ENCODE measurements at regions not wholly inside any gene's neighbourhood (a gene's known extent, or its start where the extent isn't known, plus 50 kb on each side); places are given as distances from the start of the nearest gene placed in this dataset.

DNA sequence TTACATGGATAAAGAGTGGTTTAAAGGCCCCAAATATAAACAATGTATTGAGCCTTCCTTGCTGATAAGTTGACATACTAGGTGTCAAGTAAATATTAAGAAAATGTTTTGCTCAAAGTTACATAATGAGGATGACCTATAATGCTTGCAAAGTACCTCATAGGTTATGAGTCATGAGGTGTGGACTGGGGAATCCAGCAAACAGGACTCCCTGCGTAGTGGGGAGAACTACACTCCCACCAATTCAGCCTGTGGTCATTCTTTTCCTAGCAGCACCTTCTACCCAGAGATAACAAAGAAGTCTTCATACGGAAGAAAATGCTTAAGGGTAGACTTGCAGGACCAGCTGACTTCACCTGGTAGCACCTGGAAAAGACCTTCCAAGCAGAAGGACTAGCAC, 418.9 kb upstream of the CPEB2 start:
- no peak overlapping the region for H2AFZ ChIP-seq (ENCODE audit: low read depth, low read length)
- no peak overlapping the region for H3K4me3 ChIP-seq (ENCODE audit: low read length)
- H3K9me3 ChIP-seq (ENCODE audit: low read length) = no peaks in the 10 kb centered on the region
- H3K36me3 ChIP-seq (ENCODE audit: insufficient read depth, low read length) = no peaks in the 10 kb centered on the region
- H3K27me3 ChIP-seq (ENCODE audit: insufficient read depth, low read length) = no peaks in the 10 kb centered on the region
- H3K4me1 ChIP-seq (ENCODE audit: insufficient read depth, low read length) = no peaks in the 10 kb centered on the region

DNA sequence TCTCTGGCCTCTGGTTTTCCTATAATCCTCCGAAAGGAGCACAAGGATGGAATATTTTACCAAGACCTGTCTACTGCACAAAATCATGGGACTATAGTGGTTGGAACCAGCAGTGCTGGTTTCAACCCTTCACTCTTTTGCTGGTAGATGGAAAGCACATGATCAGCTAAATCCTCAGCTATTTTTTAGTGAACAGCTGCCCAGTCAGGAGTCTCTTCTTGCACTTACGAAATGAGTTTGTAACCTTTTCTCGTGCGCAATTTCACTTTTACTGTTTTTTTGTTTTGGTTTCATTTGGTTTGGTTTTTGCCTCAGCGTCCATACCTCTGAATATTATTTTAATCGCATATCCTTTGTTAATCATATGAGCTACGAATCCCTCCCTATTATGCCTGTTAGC, 418.5 kb upstream of the CPEB2 start:
- H3K4me1 ChIP-seq (ENCODE audit: insufficient read depth, low read length) = no peaks in the 10 kb centered on the region

DNA sequence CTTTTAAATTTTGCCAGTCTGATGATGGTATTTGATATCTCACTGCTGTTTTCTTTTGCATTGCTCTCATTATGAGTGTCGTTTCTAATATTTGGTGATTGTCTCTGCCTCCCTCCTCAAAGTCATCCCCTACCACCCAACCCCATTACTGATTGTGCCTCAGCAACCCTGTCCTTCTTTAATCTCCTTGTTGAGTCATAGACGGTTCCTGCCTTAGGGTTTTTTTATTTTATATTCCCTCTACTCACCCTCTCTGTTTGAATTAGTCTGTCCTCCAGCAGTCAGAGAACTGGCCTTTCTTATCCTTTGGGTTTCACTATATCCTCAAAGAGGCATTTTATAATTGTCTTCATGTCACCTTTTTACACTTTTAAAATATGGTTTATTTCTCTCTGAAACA, 409.3 kb upstream of the CPEB2 start:
- Histone ChIP-seq H3K9me3 (ENCODE audit: low read length) (no peaks in the 10 kb centered on the region), H2AFZ (ENCODE audit: low read depth, low read length) (no peak overlapping the region), H3K4me1 (ENCODE audit: insufficient read depth, low read length) (no peaks in the 10 kb centered on the region), H3K27me3 (ENCODE audit: insufficient read depth, low read length) (no peaks in the 10 kb centered on the region), H3K36me3 (ENCODE audit: insufficient read depth, low read length) (no peaks in the 10 kb centered on the region), H3K4me3 (ENCODE audit: low read length) (no peak overlapping the region)

More for the DNA sequence above, 418.5 kb upstream of the CPEB2 start:
- no peaks in the 10 kb centered on the region for H3K27me3 ChIP-seq (ENCODE audit: insufficient read depth, low read length)
- no peak overlapping the region for H3K4me3 ChIP-seq (ENCODE audit: low read length)
- H2AFZ ChIP-seq (ENCODE audit: low read depth, low read length) = no peak overlapping the region
- H3K9me3 ChIP-seq (ENCODE audit: low read length) = no peaks in the 10 kb centered on the region
- no peaks in the 10 kb centered on the region for H3K36me3 ChIP-seq (ENCODE audit: insufficient read depth, low read length)

DNA sequence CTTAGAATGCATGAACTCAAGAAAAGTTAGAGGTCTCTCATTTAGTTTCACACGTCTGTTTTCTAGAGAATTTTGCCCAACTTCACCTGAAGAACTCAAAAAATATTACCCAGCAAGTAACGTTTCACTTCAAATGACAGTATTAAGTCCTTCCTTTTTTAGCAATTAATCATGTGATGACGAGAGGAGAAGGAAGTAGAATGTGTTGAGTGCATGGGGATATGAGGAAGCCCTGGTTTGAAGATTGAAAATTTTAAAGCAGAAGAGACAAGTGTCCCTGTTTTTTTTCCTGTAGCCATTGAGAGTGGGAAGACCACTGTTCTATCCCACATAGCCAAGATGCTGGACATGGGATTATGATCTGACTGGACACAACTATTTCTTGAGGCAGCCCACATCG, 406.3 kb upstream of the CPEB2 start:
- H3K9me3 ChIP-seq (ENCODE audit: low read length) = no peaks in the 10 kb centered on the region
- H3K4me3 ChIP-seq (ENCODE audit: low read length) = no peak overlapping the region
- H3K4me1 ChIP-seq (ENCODE audit: insufficient read depth, low read length) = no peaks in the 10 kb centered on the region
- no peaks in the 10 kb centered on the region for H3K36me3 ChIP-seq (ENCODE audit: insufficient read depth, low read length)
- H2AFZ ChIP-seq (ENCODE audit: low read depth, low read length) = no peak overlapping the region
- no peaks in the 10 kb centered on the region for H3K27me3 ChIP-seq (ENCODE audit: insufficient read depth, low read length)

DNA sequence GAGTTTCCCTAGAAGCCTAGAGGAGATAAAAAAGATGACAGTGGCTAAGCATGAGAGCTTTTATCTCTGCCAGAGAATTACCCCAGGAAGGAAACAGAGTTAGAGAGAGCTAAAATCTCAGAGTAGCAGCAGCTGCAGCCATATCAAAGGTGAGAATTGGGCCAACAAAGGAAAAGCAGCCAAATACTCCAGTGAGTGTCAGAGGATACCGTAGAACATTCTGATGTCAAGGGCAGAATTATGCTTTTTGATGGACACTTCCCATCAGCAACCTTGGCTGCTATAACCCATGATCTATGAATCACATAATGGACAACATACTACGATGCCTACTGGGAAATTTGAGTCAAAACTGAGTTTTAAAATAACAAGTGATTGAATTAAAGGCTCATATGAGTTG, 405.8 kb upstream of the CPEB2 start:
- Histone ChIP-seq H3K27me3 (ENCODE audit: insufficient read depth, low read length) (no peaks in the 10 kb centered on the region), H3K4me3 (ENCODE audit: low read length) (no peak overlapping the region), H3K36me3 (ENCODE audit: insufficient read depth, low read length) (no peaks in the 10 kb centered on the region), H2AFZ (ENCODE audit: low read depth, low read length) (no peak overlapping the region), H3K4me1 (ENCODE audit: insufficient read depth, low read length) (no peaks in the 10 kb centered on the region), H3K9me3 (ENCODE audit: low read length) (no peaks in the 10 kb centered on the region)

DNA sequence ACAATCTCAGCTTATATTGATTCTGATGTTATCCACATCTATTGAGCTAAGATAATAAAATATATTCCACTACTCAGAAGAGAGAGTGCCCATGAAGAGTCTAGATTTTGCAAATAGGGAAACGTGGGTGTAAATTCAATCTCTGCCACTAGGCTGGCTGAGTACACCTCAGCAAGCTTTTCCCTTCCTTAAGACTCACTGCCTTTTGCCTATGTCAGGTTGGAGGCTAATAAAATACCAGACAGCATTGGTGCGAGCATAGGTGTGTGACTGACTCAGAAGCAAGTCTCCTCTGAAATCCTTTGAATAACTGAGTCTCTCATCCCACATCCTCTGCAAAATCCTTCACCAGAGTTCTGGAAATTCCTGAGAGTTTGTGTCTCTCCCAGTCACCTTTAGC, 405.4 kb upstream of the CPEB2 start:
- Histone ChIP-seq H3K27me3 (ENCODE audit: insufficient read depth, low read length) (no peaks in the 10 kb centered on the region), H3K4me1 (ENCODE audit: insufficient read depth, low read length) (no peaks in the 10 kb centered on the region), H3K9me3 (ENCODE audit: low read length) (no peaks in the 10 kb centered on the region), H3K36me3 (ENCODE audit: insufficient read depth, low read length) (no peaks in the 10 kb centered on the region), H2AFZ (ENCODE audit: low read depth, low read length) (no peak overlapping the region), H3K4me3 (ENCODE audit: low read length) (no peak overlapping the region)

DNA sequence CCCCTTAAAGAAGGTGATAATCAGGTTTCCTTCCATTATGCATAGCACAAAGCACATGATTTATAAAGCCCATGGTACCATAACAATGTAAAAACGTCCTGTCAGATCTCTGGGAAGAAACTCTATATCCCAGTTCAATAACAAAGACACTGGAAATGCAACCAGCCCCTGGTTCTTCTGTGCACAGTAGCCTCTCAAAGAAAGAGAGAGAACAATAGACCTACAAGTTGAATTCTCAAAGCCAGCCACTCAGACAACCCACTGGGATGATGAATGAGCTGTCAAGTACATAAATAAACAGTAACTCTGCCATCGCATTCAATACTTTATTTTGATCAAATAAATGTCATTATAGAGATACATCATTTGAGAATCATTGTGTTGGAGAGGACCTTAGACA, 400.1 kb upstream of the CPEB2 start:
- no peak overlapping the region for H3K4me3 ChIP-seq (ENCODE audit: low read length)

DNA sequence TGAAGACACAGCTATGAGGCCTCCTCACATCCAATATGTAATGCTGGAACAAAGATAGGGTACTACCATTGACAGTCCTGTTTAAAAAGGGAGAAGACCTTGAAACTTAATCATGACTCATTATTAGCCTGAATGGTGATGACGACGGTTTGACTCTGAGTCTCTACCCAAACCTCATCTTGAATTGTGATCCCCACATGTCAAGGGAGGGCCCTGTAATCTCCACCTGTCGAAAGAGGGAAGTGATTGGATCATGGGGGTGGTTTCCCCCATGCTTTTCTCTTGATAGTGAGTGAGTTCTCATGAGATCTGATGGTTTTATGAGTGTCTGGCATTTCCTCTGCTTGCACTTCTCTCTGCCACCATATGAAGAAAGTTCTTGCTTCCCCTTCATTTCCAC, 395.3 kb upstream of the CPEB2 start:
- Histone ChIP-seq H3K9me3 (ENCODE audit: low read length) (no peaks in the 10 kb centered on the region), H3K4me1 (ENCODE audit: insufficient read depth, low read length) (no peaks in the 10 kb centered on the region), H3K4me3 (ENCODE audit: low read length) (no peak overlapping the region), H3K27me3 (ENCODE audit: insufficient read depth, low read length) (no peaks in the 10 kb centered on the region), H2AFZ (ENCODE audit: low read depth, low read length) (no peak overlapping the region), H3K36me3 (ENCODE audit: insufficient read depth, low read length) (no peaks in the 10 kb centered on the region)

More for the DNA sequence above, 400.1 kb upstream of the CPEB2 start:
- Histone ChIP-seq H3K36me3 (ENCODE audit: insufficient read depth, low read length) (no peaks in the 10 kb centered on the region), H3K4me1 (ENCODE audit: insufficient read depth, low read length) (no peaks in the 10 kb centered on the region), H3K9me3 (ENCODE audit: low read length) (no peaks in the 10 kb centered on the region), H3K27me3 (ENCODE audit: insufficient read depth, low read length) (no peaks in the 10 kb centered on the region), H2AFZ (ENCODE audit: low read depth, low read length) (no peak overlapping the region)

DNA sequence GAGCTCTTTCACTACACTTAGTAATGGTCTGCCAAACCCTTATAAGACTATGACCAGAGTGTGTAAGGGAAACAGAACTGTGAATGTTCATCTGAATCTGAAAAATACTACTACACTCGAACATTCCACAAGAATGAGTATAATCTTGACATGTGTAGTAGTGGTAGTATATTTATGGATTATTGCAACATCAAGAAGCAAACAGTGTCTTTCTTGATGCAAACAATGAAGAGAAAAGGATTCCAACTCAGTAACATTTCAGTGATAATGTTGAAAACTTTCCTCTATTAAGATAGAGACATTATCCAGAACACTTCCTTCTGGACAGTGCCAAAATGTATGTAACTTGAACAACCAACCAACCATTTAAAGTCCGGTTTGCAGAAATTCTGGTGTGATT, 394.7 kb upstream of the CPEB2 start:
- no peaks in the 10 kb centered on the region for H3K36me3 ChIP-seq (ENCODE audit: insufficient read depth, low read length)
- no peaks in the 10 kb centered on the region for H3K9me3 ChIP-seq (ENCODE audit: low read length)
- no peaks in the 10 kb centered on the region for H3K27me3 ChIP-seq (ENCODE audit: insufficient read depth, low read length)
- H3K4me3 ChIP-seq (ENCODE audit: low read length) = no peak overlapping the region
- H3K4me1 ChIP-seq (ENCODE audit: insufficient read depth, low read length) = no peaks in the 10 kb centered on the region
- H2AFZ ChIP-seq (ENCODE audit: low read depth, low read length) = no peak overlapping the region

DNA sequence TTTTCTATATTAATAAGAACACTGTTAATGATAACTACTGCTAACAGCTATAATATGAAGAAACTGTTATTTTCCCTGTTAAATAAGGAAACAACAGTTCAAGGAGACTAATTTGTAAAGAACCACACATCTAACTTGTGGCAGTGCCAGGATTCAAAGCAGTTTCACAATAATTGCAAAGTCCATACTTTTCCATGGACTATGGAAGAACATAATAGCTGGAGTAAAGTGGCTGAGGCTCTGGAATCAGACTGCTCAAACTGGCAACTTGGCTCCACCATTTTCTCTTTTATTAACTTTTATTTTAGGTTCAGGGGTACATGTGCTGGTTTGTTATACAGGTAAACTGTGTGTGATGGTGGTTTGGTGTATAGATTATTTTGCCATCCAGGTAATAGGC, 393.7 kb upstream of the CPEB2 start:
- Histone ChIP-seq H3K9me3 (ENCODE audit: low read length) (no peaks in the 10 kb centered on the region), H3K4me3 (ENCODE audit: low read length) (no peak overlapping the region), H3K27me3 (ENCODE audit: insufficient read depth, low read length) (no peaks in the 10 kb centered on the region), H3K36me3 (ENCODE audit: insufficient read depth, low read length) (no peaks in the 10 kb centered on the region), H3K4me1 (ENCODE audit: insufficient read depth, low read length) (no peaks in the 10 kb centered on the region), H2AFZ (ENCODE audit: low read depth, low read length) (no peak overlapping the region)

DNA sequence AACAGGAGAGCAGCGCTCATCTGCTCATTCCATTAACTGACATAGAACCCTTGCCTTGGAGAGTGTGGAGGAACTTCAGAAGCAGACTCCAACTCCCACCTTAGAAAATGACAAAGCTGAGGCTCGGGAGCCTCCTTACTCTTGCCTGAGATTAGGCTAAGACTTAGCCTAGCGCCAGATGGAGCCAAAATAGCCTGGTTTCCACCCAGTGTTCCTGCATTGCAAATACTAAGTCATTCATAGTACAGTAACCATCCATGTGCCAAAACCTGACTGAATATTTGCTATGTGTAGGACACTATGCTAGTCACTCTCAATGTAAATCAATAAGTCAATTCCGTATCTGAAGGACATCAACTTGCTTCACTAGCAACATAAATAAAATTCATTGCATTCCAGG, 387.4 kb upstream of the CPEB2 start:
- no peaks in the 10 kb centered on the region for H3K36me3 ChIP-seq (ENCODE audit: insufficient read depth, low read length)
- H3K27me3 ChIP-seq (ENCODE audit: insufficient read depth, low read length) = no peaks in the 10 kb centered on the region
- H3K4me3 ChIP-seq (ENCODE audit: low read length) = no peak overlapping the region
- H2AFZ ChIP-seq (ENCODE audit: low read depth, low read length) = no peak overlapping the region
- no peaks in the 10 kb centered on the region for H3K4me1 ChIP-seq (ENCODE audit: insufficient read depth, low read length)
- no peaks in the 10 kb centered on the region for H3K9me3 ChIP-seq (ENCODE audit: low read length)

DNA sequence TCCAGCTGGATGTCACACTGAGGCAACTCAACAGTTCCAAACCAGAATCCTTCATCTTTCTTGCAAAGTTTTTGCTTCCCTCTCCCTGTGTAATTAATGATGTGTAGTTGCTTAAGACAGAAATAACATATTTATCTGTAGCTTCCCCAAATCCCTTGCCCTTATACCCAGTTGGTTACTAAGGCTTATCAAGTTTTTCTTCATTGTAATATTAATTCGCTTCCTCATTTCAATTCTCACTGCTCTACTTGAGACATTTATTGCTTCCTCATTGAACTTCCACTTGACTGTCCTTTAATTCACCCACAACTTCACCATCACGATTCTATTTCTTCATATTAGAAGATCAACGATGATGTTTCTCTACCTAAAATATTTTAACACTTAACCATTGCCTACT, 386.6 kb upstream of the CPEB2 start:
- Histone ChIP-seq H3K4me1 (ENCODE audit: insufficient read depth, low read length) (no peaks in the 10 kb centered on the region), H2AFZ (ENCODE audit: low read depth, low read length) (no peak overlapping the region), H3K36me3 (ENCODE audit: insufficient read depth, low read length) (no peaks in the 10 kb centered on the region), H3K9me3 (ENCODE audit: low read length) (no peaks in the 10 kb centered on the region), H3K27me3 (ENCODE audit: insufficient read depth, low read length) (no peaks in the 10 kb centered on the region), H3K4me3 (ENCODE audit: low read length) (no peak overlapping the region)

DNA sequence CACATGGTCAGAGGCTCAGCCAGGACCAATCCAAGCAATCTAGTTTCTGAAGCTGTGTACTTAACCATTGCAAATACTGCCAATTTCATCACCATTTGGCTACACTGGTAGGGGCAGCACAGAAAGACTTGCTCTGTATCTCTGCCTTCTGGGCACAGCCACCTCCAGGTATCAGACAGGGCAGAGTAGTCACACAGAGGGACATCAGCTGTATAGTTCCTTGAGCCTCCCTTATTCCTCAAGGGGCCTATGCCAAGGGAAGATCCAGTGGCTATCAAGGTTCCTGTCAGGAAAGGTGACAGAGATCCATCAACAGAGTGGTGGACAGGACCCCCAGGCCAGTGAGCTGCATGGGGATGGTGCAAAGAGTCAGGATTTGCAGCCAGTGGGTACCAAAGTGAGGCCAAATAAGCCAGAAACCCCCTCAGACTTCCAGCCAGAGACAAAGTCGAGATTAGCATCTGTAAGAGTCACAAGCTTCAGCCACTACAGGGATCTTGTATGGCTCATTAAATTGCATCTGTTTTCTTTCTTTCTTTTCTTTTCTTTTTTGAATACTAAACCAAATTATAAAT, 381.6 kb upstream of the CPEB2 start:
- Histone ChIP-seq H2AFZ (ENCODE audit: low read depth, low read length) (no peak overlapping the region), H3K27me3 (ENCODE audit: insufficient read depth, low read length) (no peaks in the 10 kb centered on the region), H3K4me1 (ENCODE audit: insufficient read depth, low read length) (no peaks in the 10 kb centered on the region), H3K36me3 (ENCODE audit: insufficient read depth, low read length) (no peaks in the 10 kb centered on the region), H3K9me3 (ENCODE audit: low read length) (no peaks in the 10 kb centered on the region), H3K4me3 (ENCODE audit: low read length) (no peak overlapping the region)

DNA sequence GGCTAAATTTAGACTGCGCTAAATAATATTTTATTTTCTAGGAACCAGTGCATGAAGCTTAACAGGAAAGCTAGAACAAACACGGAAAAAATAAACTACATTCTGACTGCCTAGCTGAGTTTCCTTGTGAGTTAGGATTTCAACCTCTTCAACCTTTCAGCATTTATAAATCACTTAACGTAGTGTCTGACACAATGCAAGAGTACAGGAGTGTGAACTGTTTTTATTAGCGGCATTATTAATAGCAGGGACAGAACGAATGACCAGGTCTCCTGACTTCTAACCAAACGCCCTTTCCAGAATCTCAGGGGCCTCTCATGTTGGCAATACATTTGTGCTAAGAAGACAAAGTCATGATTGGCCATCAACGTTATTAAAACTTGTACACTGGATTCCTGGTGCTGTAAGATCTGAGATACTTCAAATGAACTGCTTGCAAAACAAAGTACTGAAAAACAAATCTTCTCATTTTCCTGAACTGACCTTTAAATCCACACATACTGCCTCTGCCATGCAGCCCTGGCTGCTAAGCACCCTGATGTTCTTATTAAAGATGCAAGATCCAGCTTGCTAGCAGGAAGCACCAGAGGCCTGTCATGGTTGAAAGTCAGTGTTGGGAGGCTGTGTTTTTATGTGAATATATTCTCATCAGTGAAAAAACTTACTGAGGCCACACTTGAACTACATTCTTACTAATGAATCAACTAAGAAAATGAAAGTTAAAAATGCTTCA, 380.4 kb upstream of the CPEB2 start:
- Histone ChIP-seq H3K9me3 (ENCODE audit: low read length) (no peaks in the 10 kb centered on the region), H3K36me3 (ENCODE audit: insufficient read depth, low read length) (no peaks in the 10 kb centered on the region), H3K4me3 (ENCODE audit: low read length) (no peak overlapping the region), H3K4me1 (ENCODE audit: insufficient read depth, low read length) (no peaks in the 10 kb centered on the region), H3K27me3 (ENCODE audit: insufficient read depth, low read length) (no peaks in the 10 kb centered on the region), H2AFZ (ENCODE audit: low read depth, low read length) (no peak overlapping the region)

All from neuron (in vitro differentiated cells).